Endothelial cell of hepatic sinusoid (primary cell): ENCODE measurements at regions not wholly inside any gene's neighbourhood (a gene's known extent, or its start where the extent isn't known, plus 50 kb on each side); places are given as distances from the start of the nearest gene placed in this dataset.
"Not testable (repeated sequence)": the region's sequence is repeated elsewhere in the genome, so short reads cannot be mapped to it uniquely, and the experiment has no call there.

Experiments
- in situ Hi-C: cut with HindIII; loops from 2 replicates; pipeline ENCODE4 v1.10.0; 2017; ENCODE audit warnings: low sequenced_read_pairs

DNA sequence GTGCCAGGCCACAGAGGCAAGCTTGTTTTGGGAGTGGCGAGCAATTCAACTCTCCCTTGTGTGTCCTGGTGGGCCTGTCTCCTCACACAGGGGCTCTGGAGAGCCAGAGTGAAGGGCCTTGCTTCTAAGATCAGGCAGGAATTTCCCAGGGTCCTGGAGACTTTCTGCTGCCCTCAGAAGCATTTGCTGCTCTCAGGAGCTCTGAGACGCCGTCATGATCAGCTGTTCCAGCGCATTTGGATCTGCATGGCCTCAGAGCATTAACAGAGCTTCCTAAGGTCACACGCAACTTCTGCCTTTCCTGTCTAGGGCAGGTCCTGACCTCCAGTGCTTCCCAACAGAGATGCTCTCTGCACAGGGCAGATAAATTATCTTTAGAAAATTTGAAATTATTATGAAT lies 52.2 kb upstream of the C10orf90 start:
- in situ Hi-C loops: loop anchor here (5.0 kb wide), 1 partner anchor 75 kb away; no protein-coding TSS in a partner anchor

DNA sequence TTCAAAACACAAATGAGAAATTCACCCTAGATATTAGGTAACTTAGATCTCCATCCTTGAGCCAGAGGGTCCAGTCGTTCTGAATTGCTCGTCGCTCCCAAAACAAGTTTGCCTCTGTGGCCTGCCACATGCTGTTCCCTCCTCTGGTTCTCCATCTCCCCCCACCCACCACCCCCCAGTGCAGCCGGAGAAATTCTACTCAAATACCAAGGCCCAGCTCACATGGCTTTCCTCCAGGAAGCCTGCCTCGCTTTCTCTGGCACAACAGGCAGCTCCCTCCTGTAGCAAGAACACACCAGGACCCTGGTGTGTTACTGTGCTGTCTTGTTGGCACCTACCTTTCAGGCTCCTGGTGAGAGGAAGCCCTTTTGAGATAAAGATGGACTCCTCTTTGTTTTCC lies 52.7 kb upstream of the C10orf90 start:
- in situ Hi-C loops: loop anchor here (5.0 kb wide), 1 partner anchor 76 kb away; no protein-coding TSS in a partner anchor

DNA sequence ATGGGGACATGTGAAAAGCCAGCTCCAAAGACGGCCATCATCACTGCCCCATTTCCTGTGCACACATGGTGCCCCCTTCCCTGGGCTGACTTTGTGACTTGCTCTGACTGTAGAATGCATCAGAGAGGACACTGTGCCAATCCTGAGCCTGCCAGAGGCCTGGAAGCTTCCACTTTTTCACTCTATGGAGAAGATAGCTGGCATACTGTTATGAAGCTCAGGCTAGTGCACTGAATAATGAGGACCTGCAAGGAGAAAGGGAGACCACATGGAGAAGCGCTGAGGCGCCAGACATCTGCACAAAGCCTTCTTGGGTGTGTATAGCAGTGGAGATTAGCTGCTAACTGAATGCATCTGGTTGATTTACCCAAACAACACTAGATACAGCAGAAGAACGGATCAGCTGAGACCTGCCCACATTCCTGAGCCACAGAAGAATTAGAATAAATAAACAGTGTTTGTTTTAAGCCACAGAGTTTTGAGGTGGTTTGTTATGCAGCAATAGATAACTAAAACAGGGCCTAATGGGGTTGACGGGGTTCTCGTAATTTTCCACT lies 58.9 kb upstream of the C10orf90 start:
- in situ Hi-C loops: no loop called here

DNA sequence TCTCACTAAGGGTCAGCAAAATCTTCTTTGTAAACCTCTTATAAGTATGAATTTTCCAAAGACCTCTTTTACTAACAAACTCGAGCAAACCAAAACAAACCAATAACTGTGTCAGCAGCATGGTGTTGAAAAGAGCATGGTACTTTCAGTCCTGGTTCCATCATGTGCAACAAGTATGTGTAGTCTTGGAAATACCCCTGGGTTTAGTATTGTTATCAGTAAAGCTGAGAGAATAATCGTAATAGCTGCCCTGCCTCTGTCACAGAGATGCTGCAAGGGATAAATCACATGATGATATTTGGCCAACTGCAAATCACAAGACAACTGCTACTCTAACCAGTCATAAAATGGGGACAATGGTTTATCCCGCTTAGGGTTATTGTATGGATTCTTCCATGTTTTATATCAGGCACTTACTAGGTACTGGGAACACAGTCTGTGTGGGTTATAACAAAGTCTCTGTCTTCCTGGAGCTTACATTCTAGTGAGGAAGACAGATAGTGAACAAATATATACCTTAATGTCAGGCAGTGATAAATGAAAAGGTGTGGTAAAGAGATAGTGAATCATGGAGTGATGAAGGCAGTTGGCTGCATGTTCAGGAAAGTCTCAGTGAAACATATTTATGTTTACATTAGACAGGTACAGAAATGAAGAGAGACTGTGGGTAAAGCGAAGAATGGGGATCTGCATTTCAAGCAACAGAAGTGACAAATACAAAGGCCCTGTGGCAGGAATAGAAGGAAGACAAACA lies 60.5 kb upstream of the C10orf90 start:
- in situ Hi-C loops: no loop called here

DNA sequence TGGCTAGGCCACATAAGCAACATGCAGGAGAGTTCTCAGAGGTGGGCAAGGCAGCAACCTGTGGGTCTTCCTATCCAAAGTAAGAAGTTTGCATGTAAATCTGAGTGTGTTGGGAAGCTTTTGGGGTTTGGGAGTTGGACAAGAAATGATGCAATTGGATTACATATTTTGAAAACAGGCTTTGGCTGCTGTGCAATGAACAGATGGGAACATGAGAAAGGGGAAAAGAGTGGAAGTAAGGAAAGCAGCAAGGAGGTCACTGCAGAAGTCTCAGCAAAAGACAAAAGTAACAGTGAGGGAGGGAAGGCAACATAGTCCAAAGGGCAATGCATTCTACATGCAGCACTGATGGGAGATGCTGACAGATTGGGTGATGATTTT lies 61.1 kb upstream of the C10orf90 start:
- in situ Hi-C loops: no loop called here

DNA sequence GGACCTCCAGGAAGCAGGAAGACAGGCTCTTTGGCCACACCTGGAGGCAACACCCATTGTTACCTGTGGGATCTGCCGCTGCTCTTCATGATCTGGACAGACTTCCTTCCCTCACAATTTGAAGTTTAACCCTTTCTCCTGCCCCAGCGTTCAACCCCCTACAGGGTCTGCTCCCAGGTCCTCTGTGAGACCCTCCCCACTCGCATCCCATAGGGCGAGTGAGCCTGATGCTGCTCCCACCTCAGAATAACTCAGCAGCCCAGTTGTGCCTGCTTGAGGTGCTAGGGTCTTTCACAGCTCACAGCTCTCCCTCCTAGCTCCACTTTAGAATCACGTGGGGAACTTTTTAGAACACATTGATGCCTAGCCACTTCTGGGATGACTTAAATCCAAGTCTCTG lies 61.8 kb upstream of the C10orf90 start:
- in situ Hi-C loops: no loop called here

DNA sequence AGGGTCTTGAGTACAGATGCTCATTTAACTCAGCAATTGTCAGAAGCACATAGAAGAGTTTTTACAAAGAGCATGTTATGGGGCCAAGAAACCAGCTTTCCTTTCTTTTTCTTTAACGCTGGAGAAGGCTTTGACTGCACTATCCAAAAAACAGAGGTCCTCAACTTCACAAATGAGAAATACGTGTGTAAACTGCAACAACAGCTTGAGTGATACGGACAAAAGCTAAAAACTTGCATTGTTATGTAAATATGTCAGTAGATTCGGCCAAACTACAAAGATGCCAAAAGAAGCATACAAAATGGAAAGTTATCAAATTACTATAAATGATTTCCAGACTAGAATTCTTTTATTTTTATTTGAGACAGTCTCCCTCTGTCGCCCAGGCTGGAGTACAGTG lies 62.4 kb upstream of the C10orf90 start:
- in situ Hi-C loops: no loop called here

DNA sequence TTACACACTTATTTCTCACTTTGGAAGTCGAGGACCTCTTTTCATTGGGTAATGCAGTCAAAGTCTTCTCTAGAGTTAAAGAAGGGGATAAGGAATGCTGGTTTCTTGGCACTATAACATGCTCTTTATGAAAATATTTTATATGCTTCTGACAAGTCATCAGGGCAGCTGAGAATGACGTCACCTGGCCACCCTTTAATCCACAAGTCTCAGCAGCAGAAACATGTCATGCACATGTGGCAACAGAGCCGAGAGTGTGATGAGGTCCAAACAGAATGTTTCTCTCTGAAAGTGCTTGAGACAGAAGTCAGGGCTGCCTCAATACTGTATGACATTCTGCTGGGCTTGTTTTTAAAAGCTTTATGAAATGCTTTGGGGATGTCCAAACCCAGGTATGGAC lies 63.5 kb upstream of the C10orf90 start:
- in situ Hi-C loops: no loop called here

DNA sequence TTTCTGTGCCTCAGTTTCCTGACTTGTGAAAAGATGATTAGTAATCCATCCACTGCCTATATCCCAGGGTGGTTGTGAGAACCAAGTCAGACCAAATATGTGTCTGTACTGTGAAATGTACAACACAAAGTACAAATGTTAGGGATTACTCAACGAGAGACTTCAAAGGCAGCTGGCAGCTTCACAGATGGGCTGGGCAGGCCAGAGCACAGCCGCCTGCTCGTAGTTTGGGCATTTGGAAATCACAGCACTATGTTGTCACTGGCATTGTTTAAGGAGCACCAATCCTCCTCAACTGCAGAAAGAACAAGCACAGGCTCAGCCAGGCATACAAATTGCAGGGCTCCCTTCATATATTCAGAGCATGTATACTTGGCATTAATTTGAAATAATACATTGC lies 64.5 kb upstream of the C10orf90 start:
- in situ Hi-C loops: no loop called here

DNA sequence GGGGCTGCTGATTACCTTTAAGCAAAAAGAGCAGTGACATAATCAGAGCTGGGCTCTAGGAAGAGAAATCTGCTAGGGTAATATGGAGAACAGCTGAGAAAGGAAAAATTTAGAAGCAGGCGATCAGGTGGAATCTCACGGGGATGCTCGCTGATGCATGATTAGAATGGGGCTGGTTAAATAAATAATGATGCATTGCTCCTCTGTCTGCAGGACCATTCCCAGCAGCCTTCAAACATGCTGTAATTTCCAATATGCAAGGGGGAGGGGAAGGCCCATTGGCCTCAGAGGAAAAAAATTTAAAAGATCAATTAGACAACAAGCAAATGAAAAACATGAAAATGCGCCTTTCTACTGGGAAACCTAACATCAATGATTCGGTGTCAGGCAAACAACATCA lies 65.6 kb upstream of the C10orf90 start:
- in situ Hi-C loops: no loop called here

DNA sequence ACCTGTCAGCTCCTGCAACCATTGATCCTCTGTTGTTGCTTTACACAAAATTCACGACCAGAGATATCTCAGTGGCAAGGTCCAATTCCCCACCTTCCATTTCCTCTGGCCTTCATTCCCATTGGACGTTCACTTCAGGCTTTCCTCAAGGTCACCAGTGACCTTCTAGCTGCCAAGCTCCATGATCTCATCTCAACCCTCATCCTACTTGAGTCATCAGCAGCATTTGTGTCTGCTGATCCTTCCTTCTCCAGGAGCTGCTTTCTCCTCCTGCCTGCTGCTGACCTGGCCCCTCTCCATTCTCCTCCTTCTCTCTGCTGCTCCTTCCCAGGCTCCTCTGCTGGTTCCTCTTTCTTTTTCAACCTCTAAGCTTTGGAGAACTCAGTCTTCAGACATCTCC lies 66.2 kb upstream of the C10orf90 start:
- in situ Hi-C loops: no loop called here

DNA sequence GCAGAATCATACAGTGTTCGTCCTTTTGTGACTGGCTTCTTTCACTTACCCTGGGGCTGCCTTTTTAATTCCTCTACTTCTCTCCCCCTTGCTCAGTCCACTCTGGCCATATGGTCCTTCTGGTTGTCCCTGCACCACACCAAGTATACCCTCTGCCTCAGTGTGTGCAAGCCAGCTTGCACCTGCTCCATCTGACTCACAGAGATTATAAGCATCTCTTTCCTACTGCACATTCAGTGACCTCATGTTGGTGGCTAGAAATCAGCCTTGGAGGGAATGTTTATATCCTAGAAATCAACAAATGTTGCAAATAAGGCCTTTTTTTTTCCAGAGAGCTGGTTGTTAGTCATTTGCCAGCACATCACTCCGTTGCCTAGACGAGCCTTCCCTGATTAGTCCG lies 67.5 kb upstream of the C10orf90 start:
- in situ Hi-C loops: no loop called here

DNA sequence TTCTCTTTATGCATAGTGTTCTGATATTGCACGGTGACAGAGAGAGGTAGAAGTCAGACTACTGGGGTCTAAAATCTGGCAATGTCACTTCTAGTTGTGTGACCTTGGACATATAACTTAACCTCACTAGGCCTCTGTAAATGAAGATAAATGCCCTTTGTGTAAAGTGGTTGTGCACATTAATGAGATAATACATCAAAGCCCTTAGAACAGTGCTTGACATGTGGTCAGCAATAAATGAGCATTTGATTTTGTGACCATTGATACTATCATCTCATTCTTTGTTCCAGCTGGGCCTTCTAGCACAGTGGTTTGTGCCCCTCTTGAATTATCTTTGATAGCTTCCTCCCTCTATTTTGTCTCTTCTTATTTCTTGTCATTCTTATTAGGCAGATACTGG lies 74.1 kb upstream of the C10orf90 start:
- in situ Hi-C loops: no loop called here

DNA sequence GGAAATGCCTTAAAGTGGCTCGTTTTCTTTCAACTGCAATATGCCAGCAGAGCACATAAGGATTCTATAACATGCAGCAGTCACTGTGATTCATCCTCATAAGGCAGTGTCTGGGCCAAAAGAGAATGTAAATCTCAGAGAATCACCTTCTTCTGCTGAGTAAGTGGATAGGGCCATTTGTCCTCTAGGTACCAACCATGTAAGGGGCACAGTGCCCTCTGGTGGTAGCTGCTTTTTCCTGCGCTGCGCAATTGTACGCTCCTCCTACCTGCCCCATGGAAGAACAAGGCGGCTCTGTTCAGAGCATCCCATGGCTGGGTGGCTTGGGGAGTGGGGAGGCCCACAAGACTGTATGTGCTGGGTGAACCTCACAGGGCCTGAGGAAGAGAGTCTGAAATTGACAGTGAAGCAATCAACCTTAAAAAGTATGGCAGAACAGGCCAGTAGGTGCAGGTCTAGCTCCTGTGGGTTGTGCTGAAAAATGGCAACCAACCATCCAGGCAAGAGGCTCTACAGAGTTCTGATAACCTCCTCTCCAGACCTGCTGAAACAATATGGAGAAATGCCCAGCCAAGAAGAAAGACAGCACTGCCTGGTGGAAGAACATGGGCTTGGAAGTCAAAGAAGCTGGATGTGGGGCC lies 78.6 kb upstream of the C10orf90 start:
- in situ Hi-C loops: no loop called here

DNA sequence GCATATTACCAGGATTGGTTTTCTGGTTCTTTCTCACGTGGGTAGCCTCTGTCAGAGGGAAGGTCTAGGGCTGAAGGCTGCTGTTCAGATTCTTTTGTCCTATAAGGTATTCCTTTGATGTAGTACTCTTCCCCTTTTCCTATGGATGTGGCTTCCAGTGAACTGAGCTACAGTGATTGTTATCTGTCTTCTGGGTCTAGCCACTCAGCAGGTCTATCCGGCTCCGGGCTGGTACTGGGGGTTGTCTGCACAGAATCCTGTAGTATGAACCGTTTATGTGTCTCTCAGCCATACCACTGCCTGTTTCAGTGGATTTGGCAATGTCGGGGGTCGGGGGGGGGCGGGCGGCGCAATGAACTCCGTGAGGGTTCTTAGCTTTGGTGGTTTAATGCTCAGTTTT lies 84.5 kb upstream of the C10orf90 start:
- in situ Hi-C loops: no loop called here

DNA sequence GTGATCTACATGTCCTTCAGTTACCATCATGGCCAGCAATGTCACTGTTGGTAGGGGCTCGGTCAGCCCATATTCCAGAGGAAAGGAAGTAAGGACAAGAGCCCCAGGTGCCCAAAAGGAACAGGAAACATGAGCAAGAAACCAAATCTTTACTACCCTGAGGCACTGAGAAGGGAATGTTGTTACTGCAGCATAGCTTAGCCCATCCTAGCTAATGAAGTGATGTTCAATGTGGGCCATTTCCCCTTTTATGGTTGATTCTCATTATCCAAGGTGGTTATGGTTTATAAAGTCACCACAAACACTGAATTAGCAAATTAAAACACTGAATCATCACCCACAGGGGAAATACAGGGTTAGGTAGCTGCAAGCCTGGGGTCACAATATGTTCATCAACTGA lies 88.4 kb upstream of the C10orf90 start:
- in situ Hi-C loops: no loop called here

DNA sequence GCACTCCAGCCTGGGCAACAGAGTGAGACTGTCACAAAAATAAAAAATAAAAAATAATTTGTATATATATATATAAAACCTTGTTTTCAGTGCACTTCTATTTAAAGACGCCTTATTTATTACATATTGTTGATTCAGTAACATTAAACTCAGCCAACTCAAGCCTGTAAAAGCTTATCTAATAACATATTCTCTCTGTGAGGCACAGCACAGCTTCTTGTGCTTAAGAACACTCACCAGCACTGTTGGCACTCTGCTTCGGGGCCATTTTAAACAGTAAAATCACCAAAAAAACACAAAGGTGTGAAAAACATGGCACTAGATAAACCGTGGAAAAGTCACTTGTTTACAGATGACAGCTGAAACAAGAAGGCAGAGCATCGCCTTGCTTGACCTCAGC lies 89.0 kb upstream of the C10orf90 start:
- in situ Hi-C loops: no loop called here

DNA sequence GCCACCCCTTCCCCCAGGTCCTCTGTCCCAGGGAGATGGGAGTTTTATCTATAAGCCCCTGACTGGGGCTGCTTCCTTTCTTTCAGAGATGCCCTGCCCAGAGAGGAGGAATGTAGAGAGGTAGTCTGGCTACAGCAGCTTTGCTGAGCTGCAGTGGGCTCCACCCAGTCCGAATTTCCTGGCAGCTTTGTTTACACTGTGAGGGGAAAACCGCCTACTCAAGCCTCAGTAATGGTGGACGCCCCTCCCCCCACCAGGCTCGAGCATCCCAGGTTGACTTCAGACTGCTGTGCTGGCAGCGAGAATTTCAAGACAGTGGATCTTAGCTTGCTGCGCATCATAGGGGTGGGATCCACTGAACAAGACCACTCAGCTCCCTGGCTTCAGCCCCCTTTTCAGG lies 96.2 kb upstream of the C10orf90 start:
- in situ Hi-C loops: not testable (repeated sequence)

DNA sequence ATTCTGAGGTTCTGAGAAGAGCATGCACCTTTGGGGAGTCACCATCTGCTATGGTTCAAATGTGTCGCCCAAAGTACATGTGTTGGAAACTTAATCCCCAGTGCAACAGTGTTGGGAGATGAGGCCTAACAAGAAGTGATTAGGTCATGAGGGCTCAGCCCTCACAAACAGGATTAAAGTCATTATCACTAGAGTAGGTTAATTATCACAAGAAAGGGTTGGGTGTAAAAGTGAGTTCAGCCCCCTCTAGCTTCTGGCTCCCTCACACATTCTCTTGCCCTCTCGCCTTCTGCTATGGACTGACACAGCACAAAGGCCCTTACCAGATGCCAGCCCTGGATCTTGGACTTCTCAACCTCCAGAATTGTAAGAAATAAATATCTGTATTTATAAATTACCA lies 100.3 kb upstream of the C10orf90 start:
- in situ Hi-C loops: no loop called here

DNA sequence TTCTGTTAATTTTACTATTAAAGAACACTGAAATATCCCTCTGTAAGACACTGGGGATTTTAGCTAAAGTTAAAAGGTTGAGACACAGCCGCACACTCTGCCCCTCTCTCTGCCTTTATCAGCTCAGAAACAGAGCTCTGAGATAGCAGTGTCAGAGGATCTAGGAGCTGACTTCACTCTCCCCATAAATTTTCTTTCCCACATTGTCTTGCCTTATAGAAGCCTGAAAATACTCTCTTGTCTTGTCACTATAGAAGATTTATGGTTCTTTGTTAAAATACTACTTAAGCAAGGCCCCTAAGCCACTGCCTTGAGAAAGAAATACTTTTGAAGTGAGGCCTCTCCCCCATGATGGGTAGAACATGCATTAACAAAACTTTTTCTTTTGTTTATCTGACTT lies 105.7 kb upstream of the C10orf90 start:
- in situ Hi-C loops: no loop called here

DNA sequence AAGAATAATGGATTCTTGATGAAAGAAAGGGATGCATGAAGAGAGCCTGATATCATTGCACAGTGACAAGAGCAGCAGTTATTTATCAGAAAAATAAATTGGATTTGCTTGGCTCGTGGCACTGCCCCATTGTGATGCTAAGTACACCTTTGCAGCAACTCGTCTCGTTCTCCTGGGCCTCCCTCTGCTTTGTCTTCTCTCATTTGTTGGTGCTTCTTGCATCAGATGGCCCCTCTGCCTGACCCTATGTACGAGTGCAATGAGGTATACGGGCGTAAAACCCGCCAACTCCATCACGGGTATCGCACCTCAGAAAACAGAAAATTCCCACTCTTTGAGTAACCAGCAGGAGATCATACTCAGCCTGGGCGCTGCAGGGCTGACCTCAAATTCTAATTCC lies 107.2 kb upstream of the C10orf90 start:
- in situ Hi-C loops: no loop called here

DNA sequence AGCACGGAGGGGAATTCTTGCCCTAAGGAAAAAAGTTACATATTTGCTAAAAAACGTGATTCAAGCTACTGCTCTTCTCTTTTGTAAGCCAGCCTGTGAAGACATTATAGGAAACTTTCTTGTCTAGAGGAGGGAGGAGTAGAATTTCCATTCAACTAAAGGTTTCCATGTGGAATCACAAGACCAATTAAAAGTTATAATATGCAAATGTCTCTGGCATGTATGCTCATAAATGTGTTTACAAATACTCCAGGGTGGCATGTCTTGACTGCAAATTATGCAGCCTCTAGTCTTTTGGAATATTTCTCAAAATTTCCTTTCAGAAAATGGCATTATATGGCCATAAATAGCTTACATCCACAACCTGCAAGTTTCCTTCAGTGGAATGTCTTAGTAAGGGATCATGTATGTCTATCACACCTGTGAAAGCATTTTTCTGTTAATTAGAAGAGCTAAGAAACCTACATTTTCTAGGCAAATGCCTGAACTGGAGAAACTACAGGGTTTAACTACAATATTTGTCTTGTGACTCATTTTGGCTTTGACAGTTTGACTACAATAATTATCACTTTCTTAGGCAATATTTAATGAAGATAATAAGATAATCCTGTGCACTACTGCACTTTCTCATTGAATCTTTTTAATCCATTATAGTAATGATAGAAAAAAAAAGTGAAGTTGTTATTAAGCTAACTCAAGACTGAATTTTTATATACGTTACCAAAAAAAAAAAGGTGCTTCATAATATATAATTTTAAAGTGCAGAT lies 111.1 kb upstream of the C10orf90 start:
- in situ Hi-C loops: no loop called here
